ENCODE measurements at regions not wholly inside any gene's neighbourhood (a gene's known extent, or its start where the extent isn't known, plus 50 kb on each side); places are given as distances from the start of the nearest gene placed in this dataset.

DNA sequence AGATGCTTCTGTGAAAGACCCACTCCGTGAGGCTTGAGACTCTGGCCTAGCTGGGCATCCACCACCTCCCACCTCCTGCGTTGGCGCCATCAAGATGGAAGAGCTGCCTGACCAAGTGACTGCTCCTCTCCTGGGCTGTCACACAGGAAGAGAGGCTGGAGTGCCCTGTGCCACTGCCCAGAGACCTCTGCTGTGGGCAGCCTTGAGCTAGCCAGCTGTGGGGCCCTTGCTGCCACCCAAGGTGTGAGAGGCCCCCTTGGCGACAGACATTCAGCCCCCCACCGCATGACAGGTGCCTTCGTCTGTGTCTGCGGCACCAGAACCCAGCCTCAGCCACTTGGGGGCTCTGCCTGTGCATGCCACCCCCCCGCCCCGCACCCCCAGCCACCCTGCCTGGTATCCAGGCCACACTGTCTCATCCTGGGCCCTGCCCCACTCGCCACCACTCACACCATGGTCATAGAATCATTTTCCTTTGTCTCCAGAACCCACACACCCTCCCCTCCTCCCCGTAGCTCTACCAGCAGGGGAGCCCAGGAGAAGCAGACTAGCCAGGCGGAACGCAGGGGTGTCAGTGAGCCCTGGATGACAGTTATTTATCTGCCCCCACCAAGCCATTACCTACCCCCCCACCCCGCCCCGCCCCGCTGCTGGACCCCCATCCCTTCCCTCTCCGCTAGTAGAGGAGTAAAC lies 120.9 kb upstream of the LHX1 start:
- no peak for DNase-seq (ENCODE audit: low spot score)

DNA sequence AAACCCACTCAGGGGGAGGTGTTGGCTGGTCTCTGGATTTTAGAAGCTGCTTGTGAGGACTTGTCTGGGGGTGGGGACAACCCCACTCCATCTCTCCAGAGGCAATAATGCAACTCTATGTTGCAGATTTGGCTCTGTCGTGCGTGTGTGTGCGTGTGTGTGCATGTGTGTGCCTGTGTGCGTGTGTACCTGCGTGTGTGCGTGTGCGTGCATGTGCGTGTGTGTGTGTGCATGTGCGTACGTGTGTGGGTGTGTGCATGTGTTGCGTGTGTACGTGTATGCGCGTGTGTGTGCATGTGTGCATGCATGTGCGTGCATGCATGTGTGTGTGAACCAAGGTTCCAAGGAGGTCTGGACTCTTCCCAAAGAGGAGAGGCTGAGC lies 120.4 kb upstream of the LHX1 start:
- DNase-seq (ENCODE audit: low spot score) = no peak

GRCh38 chr17:36817483-36818048 lies 119.7 kb upstream of the LHX1 start:
- no peak for DNase-seq (ENCODE audit: low spot score)

DNA sequence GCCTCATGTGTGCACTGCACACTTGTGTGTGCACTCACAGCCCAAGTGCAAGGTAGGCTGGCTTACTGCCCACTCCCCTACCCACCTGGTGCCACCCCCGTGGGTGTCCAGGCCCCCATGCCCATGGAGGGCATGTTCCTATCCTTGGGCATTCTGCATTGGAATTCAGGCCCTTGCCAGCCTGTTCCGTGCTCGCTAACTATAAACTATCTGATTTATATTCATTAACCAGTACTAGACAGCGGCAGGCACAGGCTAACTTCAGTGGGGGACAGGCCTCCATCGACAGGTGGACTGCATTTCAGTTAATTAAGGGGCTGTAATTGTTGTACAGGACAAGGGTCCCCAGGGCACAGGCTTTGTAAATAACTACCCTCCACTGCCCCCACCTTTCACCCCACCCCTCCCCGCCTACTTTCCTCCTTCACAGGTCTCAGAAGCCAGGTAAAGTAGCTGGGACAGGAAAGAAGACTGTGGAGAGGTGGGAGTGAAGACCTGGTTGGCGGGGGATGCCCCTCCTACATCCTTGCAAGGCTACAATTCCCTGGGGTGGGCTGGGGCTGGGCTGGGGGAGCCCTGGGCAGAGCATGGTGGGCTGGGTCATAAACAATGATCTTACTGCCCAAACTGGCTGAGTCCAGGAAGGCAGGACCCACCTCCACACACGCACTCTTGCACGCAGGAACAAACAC lies 119.0 kb upstream of the LHX1 start:
- no peak for DNase-seq (ENCODE audit: low spot score)

GRCh38 chr17:36823850-36824677 lies 113.2 kb upstream of the LHX1 start:
- DNase-seq (ENCODE audit: low spot score) = no peak

GRCh38 chr17:36824678-36825101 lies 112.6 kb upstream of the LHX1 start:
- no peak for DNase-seq (ENCODE audit: low spot score)

DNA sequence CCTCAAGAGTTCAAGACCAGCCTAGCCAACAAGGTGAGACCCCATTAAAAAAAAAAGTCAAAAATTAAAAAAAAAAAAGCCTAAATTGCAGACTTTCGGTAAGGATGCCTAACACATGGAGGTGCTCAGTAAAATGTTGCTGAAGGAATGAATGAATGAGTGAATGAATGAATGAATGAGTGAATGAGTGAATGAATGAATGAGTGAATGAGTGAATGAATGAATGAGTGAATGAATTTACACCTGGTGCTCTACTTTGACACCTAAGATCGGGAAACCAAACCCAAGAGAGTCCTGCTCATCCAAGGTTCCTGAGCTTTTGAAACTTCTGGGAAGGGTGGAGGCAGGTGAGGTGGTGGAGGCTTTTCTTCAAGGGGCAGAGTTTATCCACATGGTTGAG lies 112.2 kb upstream of the LHX1 start:
- DNase-seq (ENCODE audit: low spot score) = no peak

DNA sequence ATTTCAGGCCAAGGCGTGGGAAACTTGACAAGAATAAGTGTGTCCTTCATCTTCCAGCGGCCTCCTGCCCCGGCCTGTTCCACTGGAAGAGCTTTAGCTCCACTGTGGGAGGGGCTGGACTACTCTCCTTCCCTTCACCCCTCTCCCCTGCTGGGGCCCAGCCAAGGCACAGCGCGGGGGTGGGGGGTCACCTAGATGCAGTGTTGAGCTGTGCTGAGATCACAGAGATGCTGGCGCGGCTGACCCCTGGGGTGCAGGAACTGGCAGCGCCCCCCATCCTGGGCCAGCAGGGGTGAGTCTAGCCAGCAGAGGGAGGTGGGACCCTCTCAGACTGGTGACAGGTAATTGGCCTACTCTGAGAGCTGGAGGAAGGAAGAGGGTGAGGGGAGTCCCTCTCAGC lies 111.8 kb upstream of the LHX1 start:
- DNase-seq (ENCODE audit: low spot score) = no peak

- DNase-seq (ENCODE audit: low spot score) = no peak
These were observed 111.3 kb upstream of the LHX1 start for GRCh38 chr17:36825951-36826350.

GRCh38 chr17:36827081-36827480 lies 110.2 kb upstream of the LHX1 start:
- DNase-seq (ENCODE audit: low spot score) = no peak

DNA sequence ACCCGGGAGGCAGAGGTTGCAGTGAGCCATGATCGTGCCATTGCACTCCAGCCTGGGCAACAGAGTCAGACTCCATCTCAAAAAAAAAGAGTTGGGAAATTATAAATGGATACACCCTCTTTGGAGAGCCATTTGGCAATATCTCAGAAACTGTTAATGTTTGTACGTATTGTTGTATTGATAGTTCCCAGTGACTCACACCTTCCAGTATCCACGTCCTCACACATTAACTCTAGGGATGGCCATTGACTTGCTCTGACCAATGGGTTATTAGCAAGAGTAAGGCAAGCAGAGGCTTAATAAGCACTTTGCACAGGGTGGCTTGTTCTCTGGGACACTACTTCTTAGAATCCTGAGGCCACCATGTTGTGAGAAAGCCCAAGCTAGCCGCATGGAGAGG lies 107.6 kb upstream of the LHX1 start:
- DNase-seq (ENCODE audit: low spot score) = no peak

- DNase-seq (ENCODE audit: low spot score) = no peak
These were observed 104.0 kb upstream of the LHX1 start for GRCh38 chr17:36833279-36833678.

DNA sequence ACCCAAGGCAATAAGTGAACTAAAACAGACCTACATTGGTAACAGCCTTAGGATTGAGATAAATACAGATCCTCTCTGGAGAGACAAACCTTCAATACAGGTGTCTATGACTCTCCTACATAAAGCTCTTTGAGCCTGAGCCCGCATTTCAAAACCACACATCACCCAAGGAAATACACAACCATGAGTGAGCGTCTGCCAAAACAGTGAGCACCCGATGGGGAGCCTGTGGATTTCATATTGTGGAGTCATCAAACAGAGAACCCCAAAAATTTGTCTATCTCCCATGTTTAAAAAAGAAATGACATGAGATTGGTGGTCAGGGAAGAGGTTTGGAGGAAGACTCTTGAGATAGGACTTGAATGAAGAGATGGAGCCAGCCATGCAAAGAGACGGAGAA lies 102.2 kb upstream of the LHX1 start:
- no peak for DNase-seq (ENCODE audit: low spot score)

- no peak for DNase-seq (ENCODE audit: low spot score)
These were observed 99.9 kb upstream of the LHX1 start for GRCh38 chr17:36837195-36837938.

GRCh38 chr17:36837939-36838272 lies 99.4 kb upstream of the LHX1 start:
- no peak for DNase-seq (ENCODE audit: low spot score)

DNA sequence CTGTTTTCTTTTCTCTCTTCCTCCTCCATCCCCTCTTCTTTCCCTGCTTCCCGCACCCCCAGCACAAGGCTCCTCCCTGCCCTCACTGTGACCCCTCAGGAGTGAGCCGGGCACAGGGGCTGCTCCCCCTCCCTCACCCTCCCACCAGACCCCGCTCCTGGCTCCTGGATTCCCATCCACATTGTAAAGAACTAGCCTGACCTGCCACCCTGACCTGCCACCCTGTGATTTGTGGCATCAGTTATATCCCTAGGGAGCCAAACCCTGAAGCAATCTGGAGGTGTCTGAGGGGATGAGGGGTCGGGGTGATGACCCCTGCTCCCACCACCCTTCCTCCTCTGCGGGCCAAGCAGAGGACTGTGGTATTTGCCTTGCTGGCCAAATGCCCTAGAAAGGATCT lies 98.0 kb upstream of the LHX1 start:
- DNase-seq (ENCODE audit: low spot score) = no peak

DNA sequence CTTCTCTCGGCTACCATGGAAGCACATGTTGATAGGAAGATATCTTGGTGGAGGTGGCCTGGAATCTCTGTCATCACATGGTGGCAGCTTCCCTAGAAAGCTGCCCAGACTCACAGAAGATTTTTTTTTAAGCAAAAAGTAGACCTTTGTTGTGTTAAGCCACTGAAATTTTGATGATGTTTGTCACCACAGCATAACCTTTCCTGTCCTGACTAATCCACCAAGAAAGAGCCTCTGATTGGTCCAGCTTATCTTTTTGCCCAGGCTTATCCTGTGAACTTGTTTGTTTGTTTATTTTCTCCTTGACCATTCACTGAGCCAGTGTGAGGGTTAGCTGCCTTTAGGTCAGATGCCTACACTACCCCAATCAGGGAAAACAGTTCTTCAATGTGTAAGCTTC lies 96.5 kb upstream of the LHX1 start:
- no peak for DNase-seq (ENCODE audit: low spot score)

DNA sequence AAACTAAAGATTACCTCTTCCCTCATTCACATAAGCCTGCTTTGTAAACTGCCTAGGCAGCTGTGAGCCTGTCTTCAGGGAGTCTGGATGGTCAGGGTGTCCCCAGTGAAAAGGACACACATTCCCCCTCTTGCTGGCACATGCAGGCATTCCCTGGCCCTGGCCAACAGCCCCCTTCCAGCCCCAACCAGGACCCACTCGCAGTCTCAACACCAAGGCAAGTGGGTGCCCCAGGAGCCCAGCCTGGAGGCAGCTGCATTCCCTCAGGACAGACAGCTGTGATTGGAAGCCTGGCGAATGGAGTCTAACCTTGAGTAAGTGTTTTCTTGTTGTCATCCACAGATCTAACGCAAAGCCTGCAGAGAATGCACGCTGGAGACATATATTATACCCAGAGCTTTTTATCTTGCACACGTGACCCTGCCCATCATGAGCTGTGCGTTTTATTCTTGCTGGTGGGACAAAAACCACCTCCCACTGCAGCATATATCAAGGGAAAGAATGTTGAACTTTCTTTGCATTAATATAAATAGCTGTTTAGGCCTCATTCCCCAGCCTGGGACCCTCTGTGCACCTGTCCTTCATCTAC lies 95.0 kb upstream of the LHX1 start:
- no peak for DNase-seq (ENCODE audit: low spot score)

DNA sequence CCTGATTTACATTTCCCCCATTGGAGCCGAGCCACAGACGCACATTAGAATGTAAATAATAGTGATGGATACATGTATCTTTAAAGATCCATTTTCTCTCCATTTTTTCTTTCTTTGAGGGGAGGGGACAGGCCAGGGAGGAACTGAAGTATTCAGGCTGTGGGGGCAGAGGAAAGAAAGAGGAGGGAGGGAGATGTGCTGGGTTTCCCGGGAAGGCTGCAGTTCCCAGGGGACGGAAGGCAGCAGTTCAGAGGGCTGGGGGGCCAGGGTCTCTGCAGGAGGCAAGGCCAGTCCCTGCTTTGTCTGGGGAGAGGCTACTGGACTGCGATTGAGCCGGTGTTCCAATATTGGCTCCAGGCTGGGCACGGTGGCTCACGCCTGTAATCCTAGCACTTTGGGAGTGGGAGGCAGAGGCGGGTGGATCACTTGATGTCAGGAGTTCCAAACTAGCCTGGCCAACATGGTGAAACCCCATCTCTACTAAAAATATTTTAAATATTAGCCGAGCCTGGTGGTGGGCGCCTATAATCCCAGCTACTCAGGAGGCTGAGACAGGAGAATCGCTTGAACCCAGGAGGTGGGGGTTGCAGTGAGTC lies 94.2 kb upstream of the LHX1 start:
- no peak for DNase-seq (ENCODE audit: low spot score)

DNA sequence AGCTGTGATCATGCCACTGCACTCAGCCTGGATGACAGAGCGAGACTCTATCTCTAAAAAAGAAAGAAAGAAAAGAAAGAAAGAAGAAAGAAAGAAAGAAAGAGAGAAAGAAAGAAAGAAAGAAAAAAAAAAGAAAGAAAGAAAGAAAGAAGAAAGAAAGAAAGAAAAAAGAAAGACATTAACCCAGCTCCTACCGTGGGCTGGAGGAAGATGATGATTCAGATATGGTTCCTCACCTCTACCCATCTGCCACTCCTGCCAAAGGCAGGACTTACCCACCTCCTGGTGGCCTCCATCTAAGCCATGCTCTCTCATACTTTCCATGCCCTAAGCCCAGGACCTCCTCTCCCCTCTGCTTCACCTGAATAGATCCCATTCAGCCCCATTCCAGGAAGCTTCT lies 93.3 kb upstream of the LHX1 start:
- no peak for DNase-seq (ENCODE audit: low spot score)

DNA sequence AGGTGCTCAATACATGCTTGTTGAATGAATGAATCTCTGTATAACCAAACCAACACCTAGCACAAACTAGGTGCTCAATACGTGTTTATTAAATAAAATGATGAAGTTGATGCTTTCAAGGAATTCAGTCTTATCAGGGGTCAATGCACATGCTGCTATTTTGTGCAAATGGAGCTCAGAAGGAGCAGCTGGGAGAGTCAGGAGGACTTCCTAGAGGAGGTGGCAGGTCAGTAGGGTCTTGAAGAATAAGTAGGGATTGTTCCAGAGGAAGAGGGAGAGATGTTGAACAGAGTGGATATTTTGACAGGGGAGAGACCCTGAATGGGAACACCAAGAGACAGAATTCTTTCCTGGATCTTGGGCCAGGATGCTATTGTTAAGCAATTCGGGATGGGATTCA lies 92.7 kb upstream of the LHX1 start:
- no peak for DNase-seq (ENCODE audit: low spot score)
